ENCODE measurements at regions not wholly inside any gene's neighbourhood (a gene's known extent, or its start where the extent isn't known, plus 50 kb on each side); places are given as distances from the start of the nearest gene placed in this dataset.

- TF ChIP-seq CTCF (IDR thresholded peaks at IDR 0.05) (peak in 1 of 2 donors; percentile 31), POLR2A (IDR thresholded peaks at IDR 0.05) (no peak), EP300 (IDR thresholded peaks at IDR 0.05) (no peak)
Observed at GRCh38 chr6:22828179-22829062, 259.1 kb downstream of the HDGFL1 start.
